HG03139 (cell line): ENCODE measurements at regions not wholly inside any gene's neighbourhood (a gene's known extent, or its start where the extent isn't known, plus 50 kb on each side); places are given as distances from the start of the nearest gene placed in this dataset.
"Not testable (repeated sequence)": the region's sequence is repeated elsewhere in the genome, so short reads cannot be mapped to it uniquely, and the experiment has no call there.

ENCODE experiments used
- ATAC-seq: cut with Tn5 transposase; IDR thresholded peaks from one replicate; pipeline ENCODE4 v1.9.1; 2021; ENCODE audit not compliant: unreplicated experiment

DNA sequence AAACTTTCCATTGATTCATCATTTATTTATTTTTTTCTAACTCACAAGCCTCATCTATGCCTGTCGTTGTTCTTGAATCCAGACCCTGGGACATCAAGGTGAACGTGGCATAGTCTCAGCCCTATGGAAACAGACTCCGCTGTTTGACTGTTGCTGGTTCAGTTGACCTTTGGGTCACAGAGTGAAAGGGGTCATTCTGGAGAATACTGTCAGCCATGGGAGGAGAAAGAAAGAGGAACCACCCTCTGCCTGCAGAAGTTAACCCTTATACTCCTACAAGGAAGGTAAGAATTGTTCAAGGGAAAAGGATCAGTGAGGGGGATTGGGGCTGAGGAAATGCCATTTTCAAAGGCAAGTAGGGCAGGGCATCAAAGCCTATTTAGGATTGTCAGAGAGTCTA, 387.6 kb upstream of the MAF start:
- ATAC-seq, result no peak

- ATAC-seq, result no peak
Measured at GRCh38 chr16:79986352-79986751, 385.8 kb upstream of the MAF start.

DNA sequence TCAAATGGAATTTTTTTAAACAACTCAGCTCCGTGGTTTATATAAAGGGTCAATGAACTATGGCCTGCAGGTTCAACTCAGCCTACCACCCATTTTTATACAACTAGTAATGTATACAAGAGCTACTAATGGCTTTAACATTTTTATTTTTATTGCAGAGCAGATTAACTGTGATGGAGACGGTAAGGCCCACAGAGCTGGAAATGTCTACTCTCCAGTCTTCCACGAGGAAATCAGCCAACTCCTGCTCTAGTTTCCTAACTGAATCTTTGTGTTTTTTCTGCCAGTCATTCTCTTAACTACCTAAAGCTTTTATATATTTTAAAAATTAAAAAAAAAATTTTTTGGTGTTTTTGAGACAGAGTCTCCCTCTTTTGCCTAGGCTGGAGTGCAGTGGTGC, 385.1 kb upstream of the MAF start:
- ATAC-seq, result no peak

- ATAC-seq, result not testable (repeated sequence)
Measured at GRCh38 chr16:79984149-79984548, 383.6 kb upstream of the MAF start.

GRCh38 chr16:79982862-79983261, 382.3 kb upstream of the MAF start:
- no peak for ATAC-seq

- ATAC-seq, result no peak
Measured at GRCh38 chr16:79982361-79982760, 381.8 kb upstream of the MAF start.

GRCh38 chr16:79981814-79982213, 381.3 kb upstream of the MAF start:
- ATAC-seq, result no peak

DNA sequence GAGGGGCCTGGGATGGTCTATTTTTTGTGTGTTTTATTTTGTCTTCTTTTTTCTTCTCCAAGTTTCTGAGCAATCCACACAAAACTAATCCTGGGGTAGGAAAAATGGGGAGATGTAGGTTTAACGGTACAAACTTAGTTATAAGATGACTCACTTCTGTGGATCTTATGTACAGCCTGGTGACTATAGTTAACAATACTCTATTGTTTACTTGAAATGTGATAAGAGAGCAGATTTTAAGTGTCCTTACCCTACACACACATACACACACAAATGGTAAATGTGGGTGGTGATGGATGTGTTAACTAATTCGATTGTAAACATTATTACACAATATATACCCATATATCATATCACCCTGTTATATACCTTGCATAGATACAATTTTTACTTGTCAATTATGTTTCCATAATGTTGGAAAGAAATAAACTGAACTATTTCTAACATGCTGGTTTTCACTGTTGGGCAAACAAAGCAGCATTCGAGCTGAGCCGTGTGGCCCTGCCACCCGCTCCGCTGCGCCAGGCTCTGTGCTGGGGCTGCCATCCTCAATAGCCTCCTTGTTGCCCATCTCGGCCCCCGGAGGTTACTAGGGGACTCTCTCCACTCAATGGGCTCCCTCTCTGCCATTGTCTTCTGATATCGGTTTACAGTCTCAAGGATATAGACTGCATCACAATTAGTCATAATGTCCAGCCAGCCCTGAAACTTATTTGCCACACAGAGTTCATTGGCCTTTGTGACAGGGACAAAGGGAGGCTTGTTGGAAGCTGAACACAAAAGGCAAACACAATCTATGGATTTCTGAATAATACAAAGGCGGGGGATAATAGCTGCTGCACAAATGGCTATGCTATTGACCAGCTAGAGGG, 380.3 kb upstream of the MAF start:
- no peak for ATAC-seq

GRCh38 chr16:79977940-79978836, 377.7 kb upstream of the MAF start:
- no peak for ATAC-seq

GRCh38 chr16:79973320-79973719, 372.8 kb upstream of the MAF start:
- ATAC-seq, result no peak

DNA sequence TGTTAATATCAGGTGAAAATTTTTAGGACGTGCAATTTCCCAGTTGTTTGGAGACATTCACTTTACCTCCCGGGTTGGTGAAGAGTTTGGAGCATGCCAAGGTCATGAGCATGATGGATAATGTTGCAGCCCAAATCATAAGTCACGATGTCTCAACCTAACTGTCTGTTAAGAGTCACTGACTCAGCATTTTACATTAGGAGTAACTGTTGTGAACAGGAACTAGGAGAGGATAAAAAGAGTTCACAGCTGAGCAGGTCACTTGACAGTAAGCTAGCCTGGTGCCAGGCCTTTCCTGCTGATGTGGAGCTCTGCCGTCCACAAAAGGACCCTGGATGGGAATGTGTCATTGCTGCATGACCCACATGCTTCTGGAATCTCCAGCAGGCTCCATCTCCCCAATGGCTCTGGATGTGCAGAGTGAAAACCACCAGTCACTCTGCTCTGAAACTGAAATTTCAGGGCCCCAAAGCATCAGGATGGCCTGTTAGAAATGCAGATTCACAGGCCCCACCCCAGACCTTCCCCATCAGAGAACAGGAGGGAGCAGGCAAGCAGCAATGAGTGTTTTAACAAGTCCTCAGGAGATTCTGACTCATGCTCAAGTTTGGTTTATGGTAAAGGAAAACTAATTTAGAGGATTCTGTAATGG, 371.6 kb upstream of the MAF start:
- ATAC-seq, result no peak

- ATAC-seq, result no peak
Measured at GRCh38 chr16:79971237-79971572, 370.7 kb upstream of the MAF start.

DNA sequence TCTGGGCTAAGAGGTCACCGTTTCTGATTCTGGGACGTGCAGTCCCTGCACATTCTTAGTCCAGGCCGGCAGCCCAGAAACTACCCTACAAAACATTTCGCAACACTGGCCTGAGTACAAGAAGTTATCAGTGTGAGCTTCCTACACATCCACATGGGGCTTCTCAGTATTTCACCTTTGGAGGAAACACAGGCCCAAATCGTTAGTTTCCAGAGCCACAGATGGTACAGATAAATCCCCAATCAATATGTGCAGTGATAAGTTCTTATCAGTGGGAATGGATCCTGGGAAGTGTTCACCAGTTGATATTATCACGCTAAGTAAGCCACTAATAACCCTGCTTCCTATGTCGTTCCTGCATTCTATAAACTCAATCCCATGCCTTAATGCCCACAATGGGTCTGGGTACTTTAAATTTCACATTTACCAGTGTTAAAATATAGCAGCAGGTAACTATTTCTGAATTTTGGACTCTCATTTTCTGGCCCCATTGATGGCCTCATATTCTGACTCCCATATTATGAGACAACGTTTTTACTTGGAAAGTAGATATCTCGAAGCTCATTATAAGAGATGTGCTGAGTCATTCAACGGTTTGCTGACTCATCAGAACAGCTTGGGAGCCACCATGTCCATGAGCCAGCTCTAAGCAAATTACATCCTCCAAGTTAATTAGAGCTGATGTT, 370.2 kb upstream of the MAF start:
- ATAC-seq, result no peak

DNA sequence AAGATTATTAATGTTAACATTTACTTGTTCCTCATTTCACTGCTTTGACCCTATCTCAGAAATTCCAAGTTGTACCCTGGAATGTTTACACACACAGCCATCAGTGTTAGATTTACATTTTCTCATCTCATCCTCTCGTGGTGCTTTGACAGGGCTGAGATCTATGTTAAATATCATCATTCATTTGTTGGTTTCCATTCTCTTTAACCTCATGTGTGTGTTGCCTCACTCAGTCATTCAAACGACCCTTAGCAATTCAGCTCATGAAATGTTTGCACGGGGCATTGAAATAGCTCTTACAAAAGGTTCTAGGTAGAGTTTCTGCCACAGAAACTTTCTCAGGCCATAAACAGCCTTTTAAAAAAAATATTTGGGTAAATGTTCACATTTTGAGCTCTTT, 369.6 kb upstream of the MAF start:
- no peak for ATAC-seq

- ATAC-seq, result no peak
Measured at GRCh38 chr16:79969458-79969857, 368.9 kb upstream of the MAF start.

- no peak for ATAC-seq
Measured at GRCh38 chr16:79966226-79966625, 365.7 kb upstream of the MAF start.

DNA sequence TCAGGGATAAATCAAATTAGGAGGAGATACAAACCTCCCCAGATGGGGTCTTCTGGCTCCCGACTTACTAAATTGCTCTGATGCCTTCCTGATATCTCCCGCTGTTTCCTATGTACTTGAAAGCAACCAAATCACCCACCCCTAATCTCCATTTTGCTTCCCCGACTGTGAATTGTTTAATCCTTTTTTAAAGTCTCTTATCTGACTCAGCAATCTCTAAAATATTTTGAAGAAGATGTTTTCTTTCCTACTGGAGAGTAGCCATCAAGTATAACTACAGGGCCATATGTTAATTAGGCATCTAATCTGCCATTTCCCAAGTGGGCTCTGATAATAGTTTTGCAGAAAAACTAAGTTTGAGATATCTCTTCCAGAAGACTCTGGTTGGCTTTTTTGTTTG, 365.2 kb upstream of the MAF start:
- no peak for ATAC-seq

- ATAC-seq, result no peak
Measured at GRCh38 chr16:79964104-79964503, 363.6 kb upstream of the MAF start.

GRCh38 chr16:79962962-79963361, 362.4 kb upstream of the MAF start:
- no peak for ATAC-seq

DNA sequence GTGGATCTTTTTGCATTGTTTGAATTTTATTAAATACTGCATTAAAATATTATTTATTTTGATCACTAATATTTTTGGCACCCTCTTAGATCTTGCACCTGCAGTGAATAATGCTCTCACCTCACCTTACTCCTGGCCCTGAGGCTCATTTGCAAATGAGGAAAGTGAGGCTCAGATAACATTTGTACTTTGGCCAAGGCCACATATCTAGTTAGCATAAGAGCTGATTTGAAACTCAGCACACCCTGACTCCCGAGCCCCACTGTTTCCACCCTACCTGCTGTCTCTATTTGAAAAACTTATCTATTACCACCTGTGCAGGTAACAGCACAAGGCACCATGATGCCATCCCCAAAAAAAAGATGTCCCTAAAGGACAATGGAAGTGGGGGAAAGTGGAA, 358.7 kb upstream of the MAF start:
- ATAC-seq, result no peak
